Kidney (tissue), 13 donors: ENCODE measurements at regions not wholly inside any gene's neighbourhood (a gene's known extent, or its start where the extent isn't known, plus 50 kb on each side); places are given as distances from the start of the nearest gene placed in this dataset.

Source experiments
- DNase-seq, 5 donors: peaks; one replicate each; pipeline ENCODE4 v3.0.0-alpha.2; 2013 to 2020
- FAIRE-seq: peaks from 2 replicates; lab custom pipeline; 2012; peaks lifted over from hg19 to GRCh38; lab: Jason Lieb, UNC
- H3K27ac ChIP-seq, 2 donors: one replicate each; pipeline ENCODE4 v1.7.0; 2013; ENCODE audit warnings: low read depth in 2 of 2, low read length in 2 of 2, inconsistent platforms in 1 of 2
- H3K27me3 ChIP-seq: one replicate; pipeline ENCODE4 v1.7.1; 2013; ENCODE audit warnings: low read length, inconsistent platforms; ENCODE audit not compliant: control insufficient read depth, insufficient read depth
- H3K36me3 ChIP-seq, 3 donors: one replicate each; pipeline versions ENCODE4 v1.7.0 to v1.7.1; 2013; ENCODE audit warnings: low read length in 3 of 3, control low read depth in 1 of 3, inconsistent platforms in 1 of 3; ENCODE audit not compliant: insufficient read depth in 3 of 3, control insufficient read depth in 2 of 3
- H3K4me1 ChIP-seq, 3 donors: one replicate each; pipeline versions ENCODE4 v1.7.0 to v1.7.1; 2013; ENCODE audit warnings: low read length in 3 of 3, inconsistent platforms in 1 of 3, low read depth in 1 of 3; ENCODE audit not compliant: control insufficient read depth in 2 of 3, insufficient read depth in 2 of 3
- H3K4me3 ChIP-seq, 3 donors: one replicate each; pipeline versions ENCODE4 v1.7.0 to v1.8.1; 2013; ENCODE audit warnings: low read length in 3 of 3, control low read depth in 1 of 3, inconsistent platforms in 1 of 3
- H3K9ac ChIP-seq, 3 donors: one replicate each; pipeline versions ENCODE4 v1.7.0 to v1.7.1; 2013; ENCODE audit warnings: low read length in 3 of 3, control low read depth in 1 of 3, inconsistent platforms in 1 of 3
- H3K9me3 ChIP-seq, 3 donors: one replicate each; pipeline versions ENCODE4 v1.7.0 to v1.7.1; 2013; ENCODE audit warnings: low read length in 3 of 3, control low read depth in 1 of 3, inconsistent platforms in 1 of 3; ENCODE audit not compliant: control insufficient read depth in 2 of 3, insufficient read depth in 1 of 3
- intact Hi-C: fragments of 100-400 bp; cut with DNase I; formaldehyde crosslinking; loops from one replicate; pipeline ENCODE4 v1.11.1; 2022
- TF ChIP-seq, protein P1 (sequence below): IDR thresholded peaks from 3 replicates; pipeline ENCODE4 v1.5.1; 2012; ENCODE audit warnings: mild to moderate bottlenecking, moderate library complexity, borderline replicate concordance; ENCODE audit not compliant: insufficient read depth; ENCODE audit errors: extremely low read depth
- donor health status: control.
- donor health status: control.
- donor health status: control.
- donor health status: control.
- donor health status: control.
- donor health status: DM: yes; HTN: yes; CAD: no.
- donor health status: Normal renal cell carcinoma (clear cell type).

DNA sequence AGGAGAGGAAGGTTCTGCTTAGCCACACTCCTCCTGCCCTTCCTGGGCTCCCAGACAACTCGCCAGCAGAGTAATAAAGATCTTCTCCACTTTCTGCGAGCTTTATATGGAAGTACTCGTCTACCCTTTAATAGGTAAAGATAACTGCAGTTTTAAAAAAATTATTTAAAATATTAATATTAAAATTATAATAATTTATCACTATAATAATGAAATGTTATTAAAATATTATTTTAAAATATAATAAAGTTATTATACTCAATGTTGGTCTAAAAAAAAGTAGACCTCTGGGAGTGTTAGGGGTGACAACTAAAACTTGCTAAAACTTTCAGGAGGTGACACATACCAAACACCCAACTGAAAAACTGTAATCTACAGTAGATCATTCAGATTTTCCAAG lies 81.5 kb downstream of the RBM43 start:
- no peak overlapping the region for H3K4me3 ChIP-seq
- no peaks in the 10 kb centered on the region for H3K9me3 ChIP-seq
- no peak overlapping the region for H3K27ac ChIP-seq
- TF ChIP-seq, protein P1, sequence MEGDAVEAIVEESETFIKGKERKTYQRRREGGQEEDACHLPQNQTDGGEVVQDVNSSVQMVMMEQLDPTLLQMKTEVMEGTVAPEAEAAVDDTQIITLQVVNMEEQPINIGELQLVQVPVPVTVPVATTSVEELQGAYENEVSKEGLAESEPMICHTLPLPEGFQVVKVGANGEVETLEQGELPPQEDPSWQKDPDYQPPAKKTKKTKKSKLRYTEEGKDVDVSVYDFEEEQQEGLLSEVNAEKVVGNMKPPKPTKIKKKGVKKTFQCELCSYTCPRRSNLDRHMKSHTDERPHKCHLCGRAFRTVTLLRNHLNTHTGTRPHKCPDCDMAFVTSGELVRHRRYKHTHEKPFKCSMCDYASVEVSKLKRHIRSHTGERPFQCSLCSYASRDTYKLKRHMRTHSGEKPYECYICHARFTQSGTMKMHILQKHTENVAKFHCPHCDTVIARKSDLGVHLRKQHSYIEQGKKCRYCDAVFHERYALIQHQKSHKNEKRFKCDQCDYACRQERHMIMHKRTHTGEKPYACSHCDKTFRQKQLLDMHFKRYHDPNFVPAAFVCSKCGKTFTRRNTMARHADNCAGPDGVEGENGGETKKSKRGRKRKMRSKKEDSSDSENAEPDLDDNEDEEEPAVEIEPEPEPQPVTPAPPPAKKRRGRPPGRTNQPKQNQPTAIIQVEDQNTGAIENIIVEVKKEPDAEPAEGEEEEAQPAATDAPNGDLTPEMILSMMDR: no peak
- intact Hi-C loops: no loop called here
- no peaks in the 10 kb centered on the region for H3K27me3 ChIP-seq
- no peaks in the 10 kb centered on the region for H3K4me1 ChIP-seq
- H3K9ac ChIP-seq: no peak overlapping the region
- no peak for FAIRE-seq
- H3K36me3 ChIP-seq: no peaks in the 10 kb centered on the region
- no peak for DNase-seq

DNA sequence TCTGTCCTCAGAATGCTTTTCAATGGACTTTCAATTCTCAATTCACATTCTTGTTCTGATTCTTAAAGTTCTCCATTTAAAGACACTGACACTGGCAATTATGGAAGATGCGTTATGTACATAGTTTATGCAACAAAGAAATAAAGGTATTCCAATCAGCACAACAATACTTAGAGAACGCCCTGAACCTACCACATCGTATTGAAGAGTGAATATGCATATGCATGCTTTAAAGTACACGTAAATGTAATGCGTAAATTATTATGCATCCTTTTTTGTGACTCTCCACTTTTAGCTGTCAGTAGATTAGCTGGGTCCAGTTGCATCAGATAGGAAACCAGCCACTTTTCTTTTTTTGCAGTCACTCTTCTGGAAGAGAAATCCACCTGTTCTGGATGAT lies 83.5 kb downstream of the RBM43 start:
- Histone ChIP-seq H3K27me3 (no peaks in the 10 kb centered on the region), H3K27ac (no peak overlapping the region), H3K4me1 (no peaks in the 10 kb centered on the region), H3K36me3 (no peaks in the 10 kb centered on the region), H3K9me3 (no peaks in the 10 kb centered on the region), H3K9ac (no peak overlapping the region), H3K4me3 (no peak overlapping the region)
- FAIRE-seq: no peak
- DNase-seq: no peak
- TF ChIP-seq, protein P1: no peak
- intact Hi-C loops: no loop called here

DNA sequence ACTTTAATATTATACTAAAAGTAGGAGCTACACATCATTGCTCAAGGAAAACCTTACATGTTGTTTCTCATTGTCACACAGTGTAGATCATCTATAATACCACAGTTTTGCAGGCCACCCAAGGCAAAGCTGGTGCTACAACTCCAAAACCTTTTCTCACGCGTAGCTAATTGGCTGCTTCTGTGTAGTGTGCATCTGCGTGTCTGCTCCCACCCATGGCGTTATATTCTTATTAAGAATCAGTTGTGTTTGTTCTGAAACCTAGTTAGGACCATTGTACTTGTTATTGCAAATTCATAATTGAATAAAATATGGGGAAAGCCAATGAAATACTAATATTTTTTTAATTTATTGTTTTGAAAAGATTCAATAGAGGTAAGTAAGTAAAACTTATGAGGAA lies 83.9 kb downstream of the RBM43 start:
- H3K36me3 ChIP-seq: no peaks in the 10 kb centered on the region
- no peak for FAIRE-seq
- H3K4me1 ChIP-seq: no peaks in the 10 kb centered on the region
- no peak overlapping the region for H3K27ac ChIP-seq
- no peaks in the 10 kb centered on the region for H3K9me3 ChIP-seq
- DNase-seq: no peak
- no peak overlapping the region for H3K9ac ChIP-seq
- intact Hi-C loops: no loop called here
- H3K27me3 ChIP-seq: no peaks in the 10 kb centered on the region
- TF ChIP-seq, protein P1: no peak
- no peak overlapping the region for H3K4me3 ChIP-seq

DNA sequence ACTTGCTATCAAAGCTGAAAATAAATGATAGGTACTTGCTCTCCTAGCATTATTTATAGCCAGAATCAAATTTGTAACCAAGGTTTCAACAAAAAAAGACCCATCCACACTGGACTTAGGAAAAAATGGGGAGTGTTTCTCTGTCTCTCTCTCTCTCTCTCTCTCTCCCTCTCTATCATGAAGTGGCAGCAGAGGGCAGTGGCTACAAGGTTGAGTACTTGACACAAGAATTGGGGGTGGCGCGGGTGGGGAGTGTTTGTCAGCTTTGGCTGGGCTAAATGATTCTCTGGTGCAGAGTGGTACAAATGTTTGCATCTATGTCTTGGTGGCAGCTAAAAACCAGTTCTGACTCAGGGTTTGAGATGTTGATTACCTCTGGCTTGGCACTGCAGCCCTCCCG lies 85.0 kb downstream of the RBM43 start:
- intact Hi-C loops: no loop called here
- H3K27ac ChIP-seq: no peak overlapping the region
- no peaks in the 10 kb centered on the region for H3K36me3 ChIP-seq
- no peak for DNase-seq
- no peaks in the 10 kb centered on the region for H3K27me3 ChIP-seq
- no peak overlapping the region for H3K9ac ChIP-seq
- H3K4me3 ChIP-seq: no peak overlapping the region
- H3K4me1 ChIP-seq: no peaks in the 10 kb centered on the region
- FAIRE-seq: no peak
- TF ChIP-seq, protein P1: no peak
- H3K9me3 ChIP-seq: no peaks in the 10 kb centered on the region
